C1 segment of cervical spinal cord (tissue), 14 donors: ENCODE measurements at regions not wholly inside any gene's neighbourhood (a gene's known extent, or its start where the extent isn't known, plus 50 kb on each side); places are given as distances from the start of the nearest gene placed in this dataset.
"Not testable (repeated sequence)": the region's sequence is repeated elsewhere in the genome, so short reads cannot be mapped to it uniquely, and the experiment has no call there.

ENCODE experiments used
- DNase-seq, 14 donors: peaks; one replicate each; lab custom pipeline; 2025; lab: John Stamatoyannopoulos, UW

- DNase-seq, result no peak
These were observed 52.0 kb downstream of the ZC3H11B start for GRCh38 chr1:219560856-219561255.

GRCh38 chr1:219559899-219560298 is 53.0 kb downstream of the ZC3H11B start:
- DNase-seq, result no peak

GRCh38 chr1:219555806-219556205 is 57.1 kb downstream of the ZC3H11B start:
- peak in 1 of 14 donors; percentile 3 for DNase-seq

- peak in 2 of 14 donors; percentile 4 to 18 for DNase-seq
These were observed 57.7 kb downstream of the ZC3H11B start for GRCh38 chr1:219555031-219555692.

GRCh38 chr1:219553934-219554502 is 58.9 kb downstream of the ZC3H11B start:
- no peak for DNase-seq

- no peak for DNase-seq
These were observed 62.7 kb downstream of the ZC3H11B start for GRCh38 chr1:219550201-219550600.

GRCh38 chr1:219549215-219549614 is 63.7 kb downstream of the ZC3H11B start:
- DNase-seq, result no peak

- DNase-seq, result no peak
These were observed 64.5 kb downstream of the ZC3H11B start for GRCh38 chr1:219548386-219548785.

- not testable (repeated sequence) for DNase-seq
These were observed 67.1 kb downstream of the ZC3H11B start for GRCh38 chr1:219545756-219546155.

- no peak for DNase-seq
These were observed 68.6 kb downstream of the ZC3H11B start for GRCh38 chr1:219544163-219544846.

GRCh38 chr1:219542828-219543518 is 69.9 kb downstream of the ZC3H11B start:
- DNase-seq, result no peak

GRCh38 chr1:219541946-219542345 is 71.0 kb downstream of the ZC3H11B start:
- DNase-seq, result no peak

- DNase-seq, result no peak
These were observed 73.2 kb downstream of the ZC3H11B start for GRCh38 chr1:219539645-219540254.

GRCh38 chr1:219538886-219539285 is 74.0 kb downstream of the ZC3H11B start:
- no peak for DNase-seq

GRCh38 chr1:219537223-219537631 is 75.7 kb downstream of the ZC3H11B start:
- no peak for DNase-seq

GRCh38 chr1:219536038-219536437 is 76.9 kb downstream of the ZC3H11B start:
- no peak for DNase-seq

- DNase-seq, result no peak
These were observed 77.9 kb downstream of the ZC3H11B start for GRCh38 chr1:219534991-219535390.

GRCh38 chr1:219533280-219533679 is 79.6 kb downstream of the ZC3H11B start:
- DNase-seq, result no peak

GRCh38 chr1:219529116-219529515 is 83.8 kb downstream of the ZC3H11B start:
- DNase-seq, result no peak

GRCh38 chr1:219528633-219529032 is 84.3 kb downstream of the ZC3H11B start:
- DNase-seq, result no peak

GRCh38 chr1:219527994-219528393 is 84.9 kb downstream of the ZC3H11B start:
- no peak for DNase-seq

- no peak for DNase-seq
These were observed 86.8 kb downstream of the ZC3H11B start for GRCh38 chr1:219526074-219526473.
